NB4 (cell line): ENCODE measurements at regions not wholly inside any gene's neighbourhood (a gene's known extent, or its start where the extent isn't known, plus 50 kb on each side); places are given as distances from the start of the nearest gene placed in this dataset.

ENCODE experiments used
- DNase-seq: peaks from one replicate; pipeline ENCODE4 v3.0.0; 2010; ENCODE audit warnings: low read depth
- H3K4me3 ChIP-seq: one replicate; pipeline ENCODE4 v1.5.1; 2011; ENCODE audit warnings: mild to moderate bottlenecking, low read depth, low read length, moderate library complexity
- CTCF ChIP-seq: IDR thresholded peaks from one replicate; pipeline ENCODE4 v1.5.1; 2012; ENCODE audit warnings: low read depth, low read length
- MAX ChIP-seq: IDR thresholded peaks from 2 replicates; pipeline ENCODE4 v1.6.1; 2011; ENCODE audit warnings: low read depth, low read length
- MYC ChIP-seq: IDR thresholded peaks from 2 replicates; pipeline ENCODE4 v1.6.1; 2011; ENCODE audit warnings: low read depth, low read length
- POLR2A ChIP-seq: IDR thresholded peaks from 2 replicates; pipeline ENCODE4 v1.6.1; 2011; ENCODE audit warnings: mild to moderate bottlenecking; ENCODE audit not compliant: insufficient read length; ENCODE audit errors: extremely low read depth

DNA sequence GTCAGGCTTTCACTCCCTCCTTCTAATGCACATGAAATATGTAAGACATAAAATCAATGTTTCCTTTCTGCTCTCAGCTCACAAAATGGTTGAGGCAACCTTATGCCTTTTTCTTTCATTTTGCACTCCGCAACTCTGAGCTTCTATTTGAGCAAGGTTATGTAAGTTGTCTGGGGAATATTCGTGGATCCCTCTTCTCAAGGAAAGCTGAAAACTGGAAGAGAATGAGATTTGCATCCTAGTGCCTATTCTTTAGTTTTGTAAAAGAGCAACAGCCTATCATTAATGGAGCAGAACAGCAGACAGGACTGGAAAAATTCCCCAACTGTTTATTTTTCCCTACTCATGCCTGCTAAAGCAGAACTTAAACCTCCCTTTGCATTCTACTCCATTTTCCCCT lies 141.7 kb downstream of the FAM76B start:
- no peak for DNase-seq
- no peak for TF ChIP-seq POLR2A
- no peak for TF ChIP-seq MAX
- no peak for TF ChIP-seq MYC
- TF ChIP-seq CTCF = no peak
- no peak overlapping the region for H3K4me3 ChIP-seq

DNA sequence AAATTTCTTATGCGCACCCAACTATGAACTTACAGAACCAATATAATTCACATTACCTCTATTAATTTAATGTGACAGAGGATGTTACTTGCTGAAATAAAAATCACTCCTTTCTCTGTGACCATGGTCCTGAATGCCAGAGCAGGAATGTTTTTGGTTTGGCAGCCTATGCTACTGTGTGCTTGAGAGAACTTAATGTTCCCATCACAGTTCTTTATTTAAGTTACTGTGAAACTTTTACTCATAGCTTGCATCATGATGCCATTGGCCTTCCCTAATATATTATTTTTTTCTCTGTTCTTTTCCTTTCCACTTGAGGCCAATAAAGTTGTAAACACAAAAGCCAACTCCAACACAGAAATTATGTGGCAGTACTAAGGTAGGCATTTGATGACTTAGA lies 142.2 kb downstream of the FAM76B start:
- TF ChIP-seq CTCF = no peak
- TF ChIP-seq POLR2A = no peak
- no peak for TF ChIP-seq MYC
- no peak for TF ChIP-seq MAX
- DNase-seq = no peak

DNA sequence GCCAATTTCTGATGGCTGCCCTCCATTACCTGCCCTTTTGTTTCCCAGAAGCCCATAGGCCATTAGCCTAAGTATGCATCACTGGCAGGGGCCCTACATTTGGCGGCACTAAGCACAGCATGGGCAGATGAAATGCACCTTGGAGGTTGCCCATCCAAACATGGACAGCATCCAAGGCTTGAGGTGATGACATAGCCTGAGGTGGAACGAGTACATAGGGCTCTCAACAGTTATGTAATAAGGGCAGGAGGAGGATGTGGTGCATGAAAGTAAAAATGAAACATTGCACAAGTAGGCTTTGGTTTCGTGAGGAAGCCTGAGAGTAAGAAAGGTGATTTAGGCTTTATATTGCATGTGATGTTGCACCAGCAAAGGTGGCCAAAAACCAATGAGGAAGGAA lies 148.1 kb downstream of the FAM76B start:
- no peak for TF ChIP-seq CTCF
- TF ChIP-seq MYC = no peak
- no peak for TF ChIP-seq POLR2A
- no peak for TF ChIP-seq MAX
- DNase-seq = peak; percentile 26
- H3K4me3 ChIP-seq = no peak overlapping the region

More for the DNA sequence above, 142.2 kb downstream of the FAM76B start:
- H3K4me3 ChIP-seq = no peak overlapping the region

DNA sequence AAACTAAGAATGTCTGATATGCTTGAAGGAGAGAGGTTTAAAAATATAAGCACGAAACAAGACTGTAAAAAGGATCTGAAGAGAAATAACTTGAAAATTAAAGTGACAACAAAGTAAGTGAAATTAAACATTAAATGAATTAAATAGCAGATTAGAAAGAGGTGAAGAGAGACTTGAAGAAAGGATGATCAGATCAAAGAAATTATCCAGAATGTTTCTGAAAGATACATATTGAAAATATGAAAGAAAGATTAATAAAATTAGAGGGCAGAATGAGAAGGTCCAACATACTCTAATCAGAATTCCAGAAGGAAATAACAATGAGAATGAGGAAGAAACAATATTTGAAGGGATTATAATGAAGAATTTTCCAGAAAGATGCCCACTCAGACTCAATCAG lies 151.1 kb downstream of the FAM76B start:
- TF ChIP-seq MAX = no peak
- DNase-seq = no peak
- no peak overlapping the region for H3K4me3 ChIP-seq

GRCh38 chr11:95625164-95625900 lies 164.2 kb downstream of the FAM76B start:
- no peak for TF ChIP-seq MYC
- no peak for TF ChIP-seq POLR2A
- TF ChIP-seq CTCF = no peak
- TF ChIP-seq MAX = no peak
- no peak for DNase-seq
- H3K4me3 ChIP-seq = no peak overlapping the region

GRCh38 chr11:95616256-95616804 lies 173.3 kb downstream of the FAM76B start:
- no peak overlapping the region for H3K4me3 ChIP-seq
- TF ChIP-seq POLR2A = no peak
- no peak for TF ChIP-seq MAX
- no peak for TF ChIP-seq MYC
- TF ChIP-seq CTCF = no peak
- DNase-seq = no peak
